ENCODE measurements at regions not wholly inside any gene's neighbourhood (a gene's known extent, or its start where the extent isn't known, plus 50 kb on each side); places are given as distances from the start of the nearest gene placed in this dataset.

GRCh38 chr15:93709708-93710107 is 521.7 kb upstream of the MCTP2 start:
- DNase-seq (ENCODE audit: low spot score): no peak

DNA sequence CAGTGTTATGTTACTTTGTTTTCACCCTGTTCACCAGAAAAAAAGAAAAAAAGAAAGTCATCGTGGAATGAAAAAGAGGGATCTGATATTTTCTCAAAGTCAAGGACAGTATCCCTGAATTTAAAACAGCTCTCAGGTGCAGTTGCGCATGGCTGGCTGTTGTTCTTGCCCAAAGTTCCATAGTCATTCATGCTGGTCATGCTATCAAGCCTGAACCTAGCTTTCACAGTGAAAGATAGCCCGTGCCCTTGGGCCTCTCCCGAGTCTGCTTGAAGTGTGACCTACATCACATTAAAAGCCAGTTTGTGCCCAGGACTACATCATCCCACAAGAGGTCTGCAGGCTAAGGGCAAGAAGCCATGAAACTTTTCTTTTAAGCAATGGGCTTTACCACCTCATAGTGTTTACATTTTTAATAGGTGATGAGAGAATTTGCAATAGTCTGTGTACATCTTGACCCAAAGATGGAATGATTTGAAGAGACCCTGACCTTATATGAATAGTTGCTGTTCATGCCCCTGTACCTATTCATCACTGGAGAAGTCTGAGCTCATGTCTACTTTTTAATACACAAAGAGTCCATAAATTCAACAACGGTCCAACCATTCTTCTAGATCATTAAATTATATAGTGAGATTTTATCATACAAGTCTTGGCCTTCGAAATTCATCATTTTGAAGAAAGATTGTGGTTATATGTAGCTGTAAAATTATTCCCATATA is 522.5 kb upstream of the MCTP2 start:
- no peak for DNase-seq (ENCODE audit: low spot score)

DNA sequence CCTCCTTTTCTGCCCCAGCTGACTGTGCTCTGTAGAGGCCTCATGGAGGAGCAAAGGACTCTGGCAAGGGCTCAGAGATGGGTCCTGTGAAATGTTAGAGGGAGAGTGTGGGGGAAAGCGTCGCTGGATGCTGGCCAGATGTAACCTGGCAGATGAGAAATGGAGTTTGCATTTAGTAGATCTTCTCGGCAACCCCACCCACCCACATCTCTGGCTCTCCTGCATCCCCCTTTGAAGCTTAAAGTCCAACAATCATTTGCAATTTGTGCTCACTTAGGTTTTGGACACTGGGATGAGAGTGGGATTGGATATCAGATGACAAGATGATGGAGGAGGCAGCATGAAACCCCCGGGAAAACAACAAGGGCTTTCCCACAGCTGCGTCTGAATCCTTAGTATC is 523.6 kb upstream of the MCTP2 start:
- DNase-seq (ENCODE audit: low spot score): no peak

DNA sequence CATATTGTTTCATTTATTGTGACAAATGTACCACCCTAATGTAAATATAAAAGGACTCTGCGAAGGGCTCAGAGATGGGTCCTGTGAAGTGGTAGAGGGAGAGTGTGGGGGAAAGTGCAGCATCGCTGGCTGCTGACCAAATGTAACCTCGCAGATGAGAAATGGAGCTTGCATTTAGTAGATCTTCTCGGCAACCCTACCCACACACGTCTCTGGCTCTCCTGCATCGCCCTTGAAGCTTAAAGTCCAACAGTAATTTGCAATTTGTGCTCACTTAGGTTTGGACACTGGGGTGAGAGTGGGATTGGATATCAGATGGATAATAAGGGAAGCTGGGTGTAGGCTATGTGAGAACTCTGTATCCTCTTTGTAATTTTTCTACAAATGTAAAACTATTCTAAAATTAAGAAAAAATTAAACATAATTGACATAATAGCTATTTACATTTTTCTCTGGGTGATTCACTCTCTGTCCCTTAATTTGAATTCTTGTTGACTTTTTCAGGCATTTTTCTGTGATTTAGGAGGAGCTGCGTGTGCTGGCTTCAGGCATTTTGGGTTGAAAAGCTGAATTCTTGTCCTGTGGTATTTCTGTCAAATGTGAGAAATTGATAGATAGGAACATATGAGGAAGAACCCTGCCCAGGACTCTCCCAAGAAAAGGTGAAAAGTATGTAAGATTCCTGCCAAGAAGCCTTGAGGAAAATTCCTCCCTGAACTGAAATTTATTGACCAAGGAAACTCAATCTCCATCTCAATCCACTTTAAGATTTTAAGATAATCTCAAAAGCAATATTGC is 524.7 kb upstream of the MCTP2 start:
- no peak for DNase-seq (ENCODE audit: low spot score)

GRCh38 chr15:93705753-93706455 is 525.5 kb upstream of the MCTP2 start:
- no peak for DNase-seq (ENCODE audit: low spot score)

GRCh38 chr15:93703092-93703739 is 528.1 kb upstream of the MCTP2 start:
- no peak for DNase-seq (ENCODE audit: low spot score)

DNA sequence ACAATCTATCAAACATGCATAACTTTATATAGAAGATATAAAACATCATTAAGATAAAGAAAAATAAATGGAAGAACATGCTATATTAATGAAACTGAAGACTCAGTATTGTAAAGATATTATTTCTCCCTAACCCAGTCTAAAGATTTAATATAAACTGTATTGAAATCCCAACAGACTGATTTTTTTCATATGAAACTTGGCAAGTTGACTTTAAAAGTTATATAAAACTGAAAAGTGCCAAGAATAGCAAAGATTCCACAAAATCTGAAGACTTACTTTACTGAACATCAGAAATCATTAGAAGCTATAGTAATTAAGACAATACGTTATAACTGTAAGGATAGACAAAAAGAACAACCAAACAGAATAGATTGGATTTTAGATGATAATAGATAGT is 531.3 kb upstream of the MCTP2 start:
- no peak for DNase-seq (ENCODE audit: low spot score)

DNA sequence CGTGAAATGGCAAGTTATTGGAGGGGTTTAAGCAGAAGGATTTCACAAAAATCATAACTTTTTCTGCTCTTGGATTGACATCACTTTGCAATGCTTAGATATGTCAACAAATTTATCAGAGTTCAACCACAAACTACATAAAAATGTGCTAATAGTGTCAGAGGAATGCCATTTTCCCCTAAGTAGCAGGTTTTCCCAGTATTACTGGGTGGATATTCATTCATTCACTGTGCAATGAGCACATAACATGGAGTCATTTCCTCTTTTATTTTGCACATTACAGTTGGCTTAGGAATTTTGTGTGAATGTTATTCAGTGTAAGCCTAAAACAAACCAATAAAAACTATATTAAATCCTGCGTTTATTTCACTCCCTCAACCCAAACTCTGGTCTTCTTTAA is 537.3 kb upstream of the MCTP2 start:
- DNase-seq (ENCODE audit: low spot score): no peak

DNA sequence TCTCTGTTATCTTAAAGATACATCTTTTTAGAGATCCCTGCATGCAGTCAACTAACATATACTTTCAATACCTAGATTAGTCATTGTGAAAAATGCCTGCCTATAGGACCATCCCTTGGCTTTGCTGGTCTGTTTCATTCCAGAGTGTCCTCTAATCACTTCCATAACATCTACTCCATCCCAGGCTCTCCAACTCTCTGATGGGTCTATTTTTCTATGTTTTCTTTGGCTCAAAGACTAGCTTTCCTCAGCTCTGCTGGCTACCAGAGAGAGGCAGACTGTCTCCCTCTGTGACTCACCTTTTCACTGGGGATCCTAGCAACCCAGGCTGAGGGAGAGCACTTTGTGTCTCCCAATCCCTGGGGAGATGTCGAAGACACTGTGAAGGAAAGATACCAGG is 547.7 kb upstream of the MCTP2 start:
- no peak for DNase-seq (ENCODE audit: low spot score)

- DNase-seq (ENCODE audit: low spot score): no peak
Measured at GRCh38 chr15:93671387-93671943, 559.9 kb upstream of the MCTP2 start.

GRCh38 chr15:93670931-93671330 is 560.4 kb upstream of the MCTP2 start:
- DNase-seq (ENCODE audit: low spot score): no peak

GRCh38 chr15:93664213-93664956 is 567.0 kb upstream of the MCTP2 start:
- DNase-seq (ENCODE audit: low spot score): no peak

DNA sequence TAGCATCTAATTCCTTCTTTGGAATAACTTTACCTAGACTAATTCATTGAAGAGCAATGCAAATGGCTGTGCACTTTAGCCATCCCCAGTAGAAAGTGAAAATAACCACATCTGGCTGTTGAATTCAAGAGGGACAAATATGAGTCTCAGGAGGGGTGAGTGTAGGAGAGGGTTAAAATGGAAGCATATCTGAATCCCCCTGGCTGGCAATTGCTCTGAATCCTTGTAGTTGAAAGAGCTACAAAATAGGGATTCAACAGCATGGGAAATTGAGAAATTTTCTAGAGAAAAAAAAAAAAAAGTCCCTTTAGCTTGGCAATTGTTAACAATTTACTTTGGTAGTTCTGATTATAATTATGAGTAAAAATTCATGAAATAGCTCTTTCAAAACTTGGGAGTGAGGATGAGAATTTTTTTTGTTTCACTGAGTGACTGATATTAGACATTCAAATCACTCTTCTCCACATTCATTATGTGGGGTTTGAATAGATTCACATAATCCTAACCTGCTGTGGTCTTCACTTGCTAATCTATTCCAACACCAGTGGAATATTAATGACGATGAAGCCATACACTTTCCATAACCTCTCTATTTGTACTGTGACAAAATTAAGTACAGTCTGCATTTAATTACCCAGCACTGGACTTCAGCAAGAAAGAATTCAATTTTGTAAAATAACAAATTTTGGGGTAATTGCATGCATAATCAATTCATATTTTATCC is 569.0 kb upstream of the MCTP2 start:
- no peak for DNase-seq (ENCODE audit: low spot score)

- DNase-seq (ENCODE audit: low spot score): no peak
Measured at GRCh38 chr15:93658026-93658816, 569.2 kb upstream of the RGMA start.

DNA sequence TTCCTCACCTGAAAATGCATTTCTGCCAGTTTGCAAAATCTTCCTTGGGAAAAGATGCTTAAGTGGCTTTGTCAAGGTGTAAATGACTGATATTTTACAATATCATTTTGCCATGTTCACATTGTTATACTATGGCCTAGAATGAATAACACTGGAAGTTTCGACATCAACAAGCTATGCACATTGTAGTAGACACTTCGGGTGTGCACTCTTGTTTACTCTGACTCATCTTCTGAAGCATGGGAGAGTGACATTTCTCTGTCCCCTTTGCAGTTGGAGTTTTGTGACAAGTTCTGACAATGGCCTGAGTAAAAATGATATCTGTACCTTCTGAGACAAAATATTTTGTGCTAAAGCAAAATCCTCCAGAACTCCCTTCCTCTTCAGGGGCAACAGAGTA is 567.0 kb upstream of the RGMA start:
- no peak for DNase-seq (ENCODE audit: low spot score)

DNA sequence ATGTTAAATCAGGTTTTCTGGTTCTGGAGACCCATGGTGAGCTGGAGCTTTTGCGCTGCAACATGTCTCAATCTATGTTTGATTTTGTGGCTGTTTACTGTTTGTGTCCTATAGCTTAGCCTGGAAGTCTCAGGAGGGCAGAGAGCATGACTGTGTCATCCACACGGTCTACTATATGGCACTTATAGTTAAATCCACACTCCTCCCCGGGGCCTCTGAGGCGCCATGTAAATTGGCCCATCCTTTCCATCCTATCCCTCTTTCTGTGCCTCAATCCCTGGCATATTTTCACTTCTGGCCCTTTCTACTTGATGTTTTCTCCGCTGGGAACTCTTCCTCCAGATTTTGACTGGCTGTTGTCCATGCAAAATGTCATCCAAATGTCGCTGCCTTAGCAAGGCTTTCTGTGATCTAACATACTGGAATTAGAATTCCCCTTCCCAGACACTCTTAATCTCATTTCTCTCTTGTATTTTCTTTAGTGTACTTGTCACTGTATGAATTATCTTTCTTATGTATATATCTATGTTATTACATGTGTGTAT is 560.8 kb upstream of the RGMA start:
- no peak for DNase-seq (ENCODE audit: low spot score)

GRCh38 chr15:93646193-93646592 is 557.2 kb upstream of the RGMA start:
- DNase-seq (ENCODE audit: low spot score): no peak

GRCh38 chr15:93645594-93645993 is 556.6 kb upstream of the RGMA start:
- DNase-seq (ENCODE audit: low spot score): no peak

DNA sequence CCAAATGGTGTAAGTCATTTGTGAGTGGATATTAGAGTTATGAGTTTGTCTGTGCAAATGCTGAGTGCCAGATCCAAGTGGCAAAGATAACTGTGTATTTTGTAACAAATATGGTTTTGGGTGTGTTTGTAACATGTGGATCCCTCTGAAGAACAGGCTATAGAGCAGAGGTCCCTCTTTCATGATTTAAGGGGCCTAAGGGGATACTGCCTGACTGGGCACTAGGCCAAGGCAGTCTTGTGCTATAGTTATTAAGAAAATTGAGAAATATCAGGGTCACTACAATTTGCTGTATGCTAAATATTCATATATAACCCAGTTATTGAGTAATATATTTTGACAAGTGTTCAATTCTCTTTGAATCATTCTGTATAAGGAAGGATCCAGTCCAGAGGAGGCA is 555.6 kb upstream of the RGMA start:
- no peak for DNase-seq (ENCODE audit: low spot score)

All from activated CD4-positive, alpha-beta T cell treated with anti-CD3 and anti-CD28 coated beads, Interleukin-2, Interleukin-4, amounts not matched to agents 100 ng/mL and 50 ng/mL, durations not matched to agents 16 hours and 8 hours (primary cell).